HCT116 (cell line): ENCODE measurements at regions not wholly inside any gene's neighbourhood (a gene's known extent, or its start where the extent isn't known, plus 50 kb on each side); places are given as distances from the start of the nearest gene placed in this dataset.

ENCODE experiments used
- ATAC-seq: fragments of 200-7000 bp; cut with Tn5 transposase; 2 replicates; pipeline ENCODE4 v1.9.1; 2020; ENCODE audit warnings: mild to moderate bottlenecking, moderate library complexity
- BruUV-seq: library from RNA; stranded (reverse); fragments of 400-500 nt; replicated peaks from 2 replicates; lab custom pipeline; 2021; lab: Mats Ljungman, UMichigan
- CTCF ChIA-PET: fragments of 300-600 bp; sonication (Branson Sonifier 250); formaldehyde crosslinking; loops from one replicate; lab custom pipeline; 2021; ENCODE audit warnings: antibody characterized with exemption; lab: Charles Lee
- POLR2A ChIA-PET: fragments of 300-600, 350-600 bp; sonication (Branson Sonifier 250); formaldehyde crosslinking; loops from one replicate; lab custom pipeline; 2021; ENCODE audit warnings: antibody characterized with exemption; lab: Charles Lee
- RAD21 ChIA-PET, 2 experiments: fragments of 300-600 bp; sonication (Branson Sonifier 250); formaldehyde crosslinking; loops; one replicate each; lab custom pipeline; 2023; ENCODE audit warnings: low total read pairs in 2 of 2; ENCODE audit not compliant: uncharacterized antibody in 2 of 2, unreplicated experiment in 2 of 2, low non-redundant PET in 1 of 2; lab: Charles Lee
- DNase-seq: peaks from one replicate; pipeline ENCODE4 v3.0.0-alpha.2; 2010; ENCODE audit warnings: low read depth, low spot score
- H2AFZ ChIP-seq: fragments of 200-600 bp; shearing (Covaris generic), sonication (generic); 2 replicates; pipeline ENCODE4 v1.6.1; 2017; ENCODE audit warnings: low read depth, mixed run types, mixed read lengths, antibody characterized with exemption, low read length; ENCODE audit not compliant: poor library complexity, severe bottlenecking
- H3K27ac ChIP-seq: 2 replicates; pipeline ENCODE4 v1.5.1; 2012; ENCODE audit warnings: low read depth, low read length
- H3K27me3 ChIP-seq: fragments of 200-600 bp; sonication (generic); 2 replicates; pipeline ENCODE4 v1.6.1; 2016; ENCODE audit warnings: mixed run types, low read length, mixed read lengths; ENCODE audit not compliant: insufficient read depth
- H3K36me3 ChIP-seq, 2 experiments: fragments of 200-500 bp in 1 of 2; fragments of 200-600 bp in 1 of 2; sonication (Bioruptor generic) in 1 of 2; sonication (generic) in 1 of 2; 2 replicates each; pipeline versions ENCODE4 v1.5.1 to v1.6.1; 2014 to 2016; ENCODE audit warnings: low read length in 2 of 2, inconsistent platforms in 1 of 2, mixed read lengths in 1 of 2, mixed run types in 1 of 2; ENCODE audit not compliant: insufficient read depth in 2 of 2, control insufficient read depth in 1 of 2
- H3K4me1 ChIP-seq, 2 experiments: fragments of 200-600 bp in 1 of 2; sonication (generic) in 1 of 2; 2 replicates each; pipeline versions ENCODE4 v1.5.1 to v1.6.1; 2012 to 2017; ENCODE audit warnings: low read length in 2 of 2, inconsistent platforms in 1 of 2, mild to moderate bottlenecking in 1 of 2, mixed read lengths in 1 of 2, mixed run types in 1 of 2, moderate library complexity in 1 of 2; ENCODE audit not compliant: insufficient read depth in 2 of 2, control insufficient read depth in 1 of 2
- H3K4me2 ChIP-seq: fragments of 200-600 bp; sonication (generic); 2 replicates; pipeline ENCODE4 v1.6.1; 2017; ENCODE audit warnings: mixed run types, low read length, mixed read lengths
- H3K4me3 ChIP-seq, 2 experiments: fragments of 200-600 bp in 1 of 2; sonication (generic) in 1 of 2; replicated peaks in 1 of 2; 2 replicates each; pipeline ENCODE4 v1.5.1; 2011 to 2016; ENCODE audit warnings: low read length in 2 of 2, control low read depth in 1 of 2, low read depth in 1 of 2, mild to moderate bottlenecking in 1 of 2, mixed read lengths in 1 of 2, mixed run types in 1 of 2
- H3K79me2 ChIP-seq: fragments of 200-600 bp; sonication (generic); 2 replicates; pipeline ENCODE4 v1.6.1; 2017; ENCODE audit warnings: mild to moderate bottlenecking, mixed run types, low read length, moderate library complexity, mixed read lengths; ENCODE audit not compliant: insufficient read depth
- H3K9ac ChIP-seq: fragments of 200-600 bp; sonication (generic); 2 replicates; pipeline ENCODE4 v1.6.1; 2016; ENCODE audit warnings: low read length, mixed read lengths
- H3K9me2 ChIP-seq: fragments of 200-600 bp; sonication (generic), shearing (Covaris generic); 2 replicates; pipeline ENCODE4 v1.6.1; 2017; ENCODE audit warnings: mixed run types, mild to moderate bottlenecking, moderate library complexity; ENCODE audit not compliant: insufficient read depth
- H3K9me3 ChIP-seq, 2 experiments: fragments of 200-500 bp in 1 of 2; fragments of 200-600 bp in 1 of 2; sonication (Bioruptor generic) in 1 of 2; sonication (generic) in 1 of 2; 2 replicates each; pipeline ENCODE4 v1.6.1; 2014 to 2017; ENCODE audit warnings: low read length in 2 of 2, mixed read lengths in 2 of 2, inconsistent platforms in 1 of 2, low read depth in 1 of 2, mild to moderate bottlenecking in 1 of 2, mixed run types in 1 of 2, moderate library complexity in 1 of 2; ENCODE audit not compliant: control insufficient read depth in 1 of 2, insufficient read depth in 1 of 2
- H4K20me1 ChIP-seq: fragments of 200-600 bp; sonication (generic), shearing (Covaris generic); 2 replicates; pipeline ENCODE4 v1.6.1; 2017; ENCODE audit warnings: mixed run types, mild to moderate bottlenecking, moderate library complexity; ENCODE audit not compliant: insufficient read depth
- ATF3 ChIP-seq: IDR thresholded peaks from 2 replicates; pipeline ENCODE4 v1.6.1; 2012
- CBX3 ChIP-seq: IDR thresholded peaks from 2 replicates; pipeline ENCODE4 v1.6.1; 2012; ENCODE audit warnings: low read depth
- ELF1 ChIP-seq: IDR thresholded peaks from 2 replicates; pipeline ENCODE4 v1.6.1; 2012; ENCODE audit warnings: low read depth, borderline replicate concordance
- EZH2 ChIP-seq: fragments of 200-600 bp; sonication (generic); IDR thresholded peaks from 2 replicates; pipeline ENCODE4 v1.6.1; 2017; ENCODE audit warnings: antibody characterized with exemption, mixed run types
- EZH2phosphoT487 ChIP-seq: fragments of 200-600 bp; IDR thresholded peaks from 2 replicates; pipeline ENCODE4 v1.6.1; 2018; ENCODE audit warnings: antibody characterized with exemption, borderline replicate concordance
- FOSL1 ChIP-seq: IDR thresholded peaks from 2 replicates; pipeline ENCODE4 v1.6.1; 2012; ENCODE audit warnings: low read depth
- JUND ChIP-seq: IDR thresholded peaks from 2 replicates; pipeline ENCODE4 v1.6.1; 2012
- POLR2A ChIP-seq: IDR thresholded peaks from 2 replicates; pipeline ENCODE4 v1.7.0; 2011; ENCODE audit warnings: borderline replicate concordance; ENCODE audit not compliant: insufficient read depth, insufficient read length; ENCODE audit errors: extremely low read depth
- POLR2AphosphoS5 ChIP-seq: IDR thresholded peaks from 2 replicates; pipeline ENCODE4 v1.6.1; 2011; ENCODE audit warnings: mild to moderate bottlenecking, low read depth, low read length, moderate library complexity
- RAD21 ChIP-seq: IDR thresholded peaks from 2 replicates; pipeline ENCODE4 v1.6.1; 2012; ENCODE audit warnings: low read depth, mild to moderate bottlenecking
- SIN3A ChIP-seq: IDR thresholded peaks from 2 replicates; pipeline ENCODE4 v1.6.1; 2012; ENCODE audit warnings: low read depth
- SP1 ChIP-seq: IDR thresholded peaks from 2 replicates; pipeline ENCODE4 v1.6.1; 2012; ENCODE audit warnings: low read depth
- SRF ChIP-seq: IDR thresholded peaks from 2 replicates; pipeline ENCODE4 v1.6.1; 2012; ENCODE audit warnings: low read depth
- TCF7L2 ChIP-seq: IDR thresholded peaks from 2 replicates; pipeline ENCODE4 v1.7.0; 2011; ENCODE audit warnings: borderline replicate concordance, inconsistent platforms; ENCODE audit not compliant: insufficient read depth, insufficient read length; ENCODE audit errors: extremely low read depth
- YY1 ChIP-seq: IDR thresholded peaks from 2 replicates; pipeline ENCODE4 v1.6.1; 2011; ENCODE audit warnings: low read length, low read depth, moderate library complexity, mild to moderate bottlenecking; ENCODE audit not compliant: insufficient replicate concordance; ENCODE audit errors: extremely low read depth
- ZBTB33 ChIP-seq: IDR thresholded peaks from 2 replicates; pipeline ENCODE4 v1.6.1; 2011; ENCODE audit warnings: mild to moderate bottlenecking, low read length, moderate library complexity; ENCODE audit not compliant: insufficient replicate concordance; ENCODE audit errors: extremely low read depth
- ZFX ChIP-seq: fragments of 450-650 bp; IDR thresholded peaks from 2 replicates; pipeline ENCODE4 v1.6.1; 2017
- ZNF274 ChIP-seq: fragments of 200-500 bp; sonication (Bioruptor generic); IDR thresholded peaks from 2 replicates; pipeline ENCODE4 v1.6.1; 2014; ENCODE audit warnings: mild to moderate bottlenecking, low read depth, low read length, inconsistent platforms
- intact Hi-C: fragments of 100-400 bp; cut with micrococcal nuclease; formaldehyde crosslinking; loops from 2 replicates; pipeline ENCODE4 v1.10.0; 2022
- TF ChIP-seq, protein P1 (sequence below), 3 experiments: fragments of 200-600 bp in 1 of 3; sonication (generic) in 1 of 3; IDR thresholded peaks in 2 of 3; conservative IDR thresholded peaks in 1 of 3; 2 replicates each; pipeline ENCODE4 v1.5.1; 2012 to 2017; ENCODE audit warnings: low read depth in 2 of 3, low read length in 2 of 3, antibody characterized with exemption in 1 of 3, borderline replicate concordance in 1 of 3, control low read depth in 1 of 3, mild to moderate bottlenecking in 1 of 3, mixed read lengths in 1 of 3, mixed run types in 1 of 3, moderate library complexity in 1 of 3; ENCODE audit not compliant: insufficient read depth in 1 of 3
- TF ChIP-seq, protein P2 (sequence below): IDR thresholded peaks from 2 replicates; pipeline ENCODE4 v1.6.1; 2012; ENCODE audit warnings: low read depth

DNA sequence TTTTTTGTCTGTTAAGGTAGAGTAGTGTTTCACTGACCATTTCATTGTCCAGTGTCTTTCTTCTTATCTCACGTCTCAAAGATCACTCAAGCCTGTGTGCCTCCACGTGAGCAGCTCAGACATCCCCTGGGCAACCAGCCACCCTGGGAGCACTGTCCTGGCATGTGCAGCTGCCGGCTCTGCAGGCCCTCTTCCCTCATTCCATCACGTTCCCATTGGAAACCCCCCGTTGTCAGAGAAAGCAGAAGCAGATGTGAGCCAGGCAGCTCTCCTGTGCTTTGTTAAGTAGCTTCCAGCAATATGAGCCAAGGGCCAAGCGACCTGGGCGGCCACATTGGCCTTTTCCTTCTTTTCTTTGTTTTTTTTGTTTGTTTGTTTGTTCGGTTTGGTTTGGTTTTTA is 233.2 kb upstream of the SYNDIG1 start:
- H3K4me3 ChIP-seq: no peak overlapping the region
- TF ChIP-seq TCF7L2 (no peak), POLR2AphosphoS5 (no peak), ATF3 (no peak), ZNF274 (no peak), SIN3A (no peak), SP1 (no peak), POLR2A (no peak), ZBTB33 (no peak), SRF (no peak), FOSL1 (no peak), EZH2phosphoT487 (no peak), CBX3 (no peak), YY1 (no peak), ELF1 (no peak), RAD21 (no peak), ZFX (no peak), JUND (no peak), EZH2 (no peak)
- TF ChIP-seq, protein P1, sequence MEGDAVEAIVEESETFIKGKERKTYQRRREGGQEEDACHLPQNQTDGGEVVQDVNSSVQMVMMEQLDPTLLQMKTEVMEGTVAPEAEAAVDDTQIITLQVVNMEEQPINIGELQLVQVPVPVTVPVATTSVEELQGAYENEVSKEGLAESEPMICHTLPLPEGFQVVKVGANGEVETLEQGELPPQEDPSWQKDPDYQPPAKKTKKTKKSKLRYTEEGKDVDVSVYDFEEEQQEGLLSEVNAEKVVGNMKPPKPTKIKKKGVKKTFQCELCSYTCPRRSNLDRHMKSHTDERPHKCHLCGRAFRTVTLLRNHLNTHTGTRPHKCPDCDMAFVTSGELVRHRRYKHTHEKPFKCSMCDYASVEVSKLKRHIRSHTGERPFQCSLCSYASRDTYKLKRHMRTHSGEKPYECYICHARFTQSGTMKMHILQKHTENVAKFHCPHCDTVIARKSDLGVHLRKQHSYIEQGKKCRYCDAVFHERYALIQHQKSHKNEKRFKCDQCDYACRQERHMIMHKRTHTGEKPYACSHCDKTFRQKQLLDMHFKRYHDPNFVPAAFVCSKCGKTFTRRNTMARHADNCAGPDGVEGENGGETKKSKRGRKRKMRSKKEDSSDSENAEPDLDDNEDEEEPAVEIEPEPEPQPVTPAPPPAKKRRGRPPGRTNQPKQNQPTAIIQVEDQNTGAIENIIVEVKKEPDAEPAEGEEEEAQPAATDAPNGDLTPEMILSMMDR (IDR thresholded peaks at IDR 0.05 in 2 of 3, conservative IDR thresholded peaks at IDR 0.05 in 1 of 3; ENCODE audit: borderline replicate concordance in 1 of 3, insufficient read depth in 1 of 3, low read depth in 2 of 3, low read length in 2 of 3): no peak
- TF ChIP-seq, protein P2, sequence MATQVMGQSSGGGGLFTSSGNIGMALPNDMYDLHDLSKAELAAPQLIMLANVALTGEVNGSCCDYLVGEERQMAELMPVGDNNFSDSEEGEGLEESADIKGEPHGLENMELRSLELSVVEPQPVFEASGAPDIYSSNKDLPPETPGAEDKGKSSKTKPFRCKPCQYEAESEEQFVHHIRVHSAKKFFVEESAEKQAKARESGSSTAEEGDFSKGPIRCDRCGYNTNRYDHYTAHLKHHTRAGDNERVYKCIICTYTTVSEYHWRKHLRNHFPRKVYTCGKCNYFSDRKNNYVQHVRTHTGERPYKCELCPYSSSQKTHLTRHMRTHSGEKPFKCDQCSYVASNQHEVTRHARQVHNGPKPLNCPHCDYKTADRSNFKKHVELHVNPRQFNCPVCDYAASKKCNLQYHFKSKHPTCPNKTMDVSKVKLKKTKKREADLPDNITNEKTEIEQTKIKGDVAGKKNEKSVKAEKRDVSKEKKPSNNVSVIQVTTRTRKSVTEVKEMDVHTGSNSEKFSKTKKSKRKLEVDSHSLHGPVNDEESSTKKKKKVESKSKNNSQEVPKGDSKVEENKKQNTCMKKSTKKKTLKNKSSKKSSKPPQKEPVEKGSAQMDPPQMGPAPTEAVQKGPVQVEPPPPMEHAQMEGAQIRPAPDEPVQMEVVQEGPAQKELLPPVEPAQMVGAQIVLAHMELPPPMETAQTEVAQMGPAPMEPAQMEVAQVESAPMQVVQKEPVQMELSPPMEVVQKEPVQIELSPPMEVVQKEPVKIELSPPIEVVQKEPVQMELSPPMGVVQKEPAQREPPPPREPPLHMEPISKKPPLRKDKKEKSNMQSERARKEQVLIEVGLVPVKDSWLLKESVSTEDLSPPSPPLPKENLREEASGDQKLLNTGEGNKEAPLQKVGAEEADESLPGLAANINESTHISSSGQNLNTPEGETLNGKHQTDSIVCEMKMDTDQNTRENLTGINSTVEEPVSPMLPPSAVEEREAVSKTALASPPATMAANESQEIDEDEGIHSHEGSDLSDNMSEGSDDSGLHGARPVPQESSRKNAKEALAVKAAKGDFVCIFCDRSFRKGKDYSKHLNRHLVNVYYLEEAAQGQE: no peak
- intact Hi-C loops: no loop called here
- H3K9me3 ChIP-seq: peaks cover 0 to 4% of the 10 kb centered on the region in 2 experiments; a peak in 2 of 4 replicates
- H3K9ac ChIP-seq: no peak overlapping the region
- ChIA-PET RAD21 (no interaction called here), POLR2A (no interaction called here), CTCF (no interaction called here)
- no peak overlapping the region for H3K27ac ChIP-seq
- H4K20me1 ChIP-seq: no peaks in the 10 kb centered on the region
- no peaks in the 10 kb centered on the region for H3K36me3 ChIP-seq
- H3K9me2 ChIP-seq: no peaks in the 10 kb centered on the region
- DNase-seq (no peak), ATAC-seq (no peak)
- H3K4me1 ChIP-seq: no peaks in the 10 kb centered on the region
- H3K4me2 ChIP-seq: no peak overlapping the region
- no TSS peak for BruUV-seq
- no peaks in the 10 kb centered on the region for H3K79me2 ChIP-seq
- H3K27me3 ChIP-seq: no peaks in the 10 kb centered on the region
- no peak overlapping the region for H2AFZ ChIP-seq
